Muscle layer of colon (tissue), 2 donors: ENCODE measurements at regions not wholly inside any gene's neighbourhood (a gene's known extent, or its start where the extent isn't known, plus 50 kb on each side); places are given as distances from the start of the nearest gene placed in this dataset.

Experiments
- H3K27ac ChIP-seq: one replicate; pipeline ENCODE4 v1.7.0; 2013; ENCODE audit warnings: low read depth, mild to moderate bottlenecking, low read length, moderate library complexity
- H3K27me3 ChIP-seq, 2 donors: one replicate each; pipeline ENCODE4 v1.7.0; 2013; ENCODE audit warnings: low read length in 2 of 2, mild to moderate bottlenecking in 2 of 2; ENCODE audit not compliant: insufficient read depth in 2 of 2, control insufficient read depth in 1 of 2
- H3K36me3 ChIP-seq: one replicate; pipeline ENCODE4 v1.7.0; 2013; ENCODE audit warnings: mild to moderate bottlenecking, low read length; ENCODE audit not compliant: insufficient read depth
- H3K4me1 ChIP-seq: one replicate; pipeline ENCODE4 v1.7.0; 2013; ENCODE audit warnings: mild to moderate bottlenecking, low read length; ENCODE audit not compliant: insufficient read depth
- H3K4me3 ChIP-seq, 2 donors: one replicate each; pipeline ENCODE4 v1.7.0; 2013; ENCODE audit warnings: low read length in 2 of 2, low read depth in 1 of 2, mild to moderate bottlenecking in 1 of 2, moderate library complexity in 1 of 2
- H3K9ac ChIP-seq: one replicate; pipeline ENCODE4 v1.7.0; 2013; ENCODE audit warnings: low read length
- H3K9me3 ChIP-seq: one replicate; pipeline ENCODE4 v1.7.0; 2013; ENCODE audit warnings: mild to moderate bottlenecking, low read length
- donor health status: abdominal sarcoma.
- donor health status: Adenocarcinoma of cecum.

GRCh38 chr4:107219681-107220080 lies 183.6 kb upstream of the DKK2 start:
- H3K36me3 ChIP-seq: no peaks in the 10 kb centered on the region
- no peaks in the 10 kb centered on the region for H3K27me3 ChIP-seq
- H3K9ac ChIP-seq: no peak overlapping the region
- H3K9me3 ChIP-seq: no peaks in the 10 kb centered on the region
- no peak overlapping the region for H3K4me3 ChIP-seq
- H3K4me1 ChIP-seq: no peaks in the 10 kb centered on the region
- no peak overlapping the region for H3K27ac ChIP-seq

DNA sequence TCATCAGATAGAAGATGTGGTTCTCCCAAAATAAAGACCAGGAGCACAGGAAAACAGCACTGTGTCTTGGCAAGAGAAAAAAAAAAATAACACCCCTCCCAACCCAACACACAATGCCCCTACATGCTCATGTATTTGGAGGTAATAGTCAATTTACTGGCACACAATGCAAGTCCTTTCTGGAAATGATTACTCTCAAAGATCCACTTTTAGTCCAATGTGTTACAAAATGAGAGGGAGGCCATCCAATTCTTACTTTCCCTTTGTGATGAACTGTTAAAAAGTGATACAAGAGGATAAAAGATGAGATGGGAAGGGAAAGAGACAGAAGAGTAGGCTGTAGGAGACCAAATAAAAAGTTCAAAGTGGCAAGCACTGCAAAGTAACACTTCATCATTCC lies 180.3 kb upstream of the DKK2 start:
- H3K27ac ChIP-seq: no peak overlapping the region
- peaks cover 5% of the 10 kb centered on the region for H3K4me1 ChIP-seq
- no peaks in the 10 kb centered on the region for H3K9me3 ChIP-seq
- no peaks in the 10 kb centered on the region for H3K36me3 ChIP-seq
- H3K27me3 ChIP-seq: no peaks in the 10 kb centered on the region
- H3K4me3 ChIP-seq: no peak overlapping the region
- H3K9ac ChIP-seq: no peak overlapping the region

DNA sequence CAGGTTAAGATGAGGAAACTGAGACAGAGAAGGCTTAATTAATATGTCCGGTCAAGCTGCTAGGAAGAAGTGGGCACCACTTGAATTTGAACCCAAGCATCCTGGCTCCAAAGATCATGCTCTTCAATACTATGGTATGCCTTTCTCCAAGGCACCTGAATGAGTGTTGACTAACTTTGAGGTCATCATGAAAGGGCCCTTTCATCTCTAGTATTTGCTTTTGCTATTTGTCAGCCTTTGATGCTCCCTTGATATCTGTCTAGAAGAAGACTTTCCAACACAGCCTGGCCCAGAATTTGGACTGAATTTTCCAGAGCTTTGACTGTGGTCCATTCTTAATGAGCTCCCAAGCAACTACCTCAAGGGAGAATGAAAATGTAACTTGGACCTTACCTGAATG lies 179.1 kb upstream of the DKK2 start:
- no peak overlapping the region for H3K9ac ChIP-seq
- H3K27me3 ChIP-seq: no peaks in the 10 kb centered on the region
- H3K36me3 ChIP-seq: no peaks in the 10 kb centered on the region
- H3K27ac ChIP-seq: no peak overlapping the region
- H3K9me3 ChIP-seq: no peaks in the 10 kb centered on the region
- H3K4me1 ChIP-seq: peaks cover 6% of the 10 kb centered on the region
- H3K4me3 ChIP-seq: no peak overlapping the region

DNA sequence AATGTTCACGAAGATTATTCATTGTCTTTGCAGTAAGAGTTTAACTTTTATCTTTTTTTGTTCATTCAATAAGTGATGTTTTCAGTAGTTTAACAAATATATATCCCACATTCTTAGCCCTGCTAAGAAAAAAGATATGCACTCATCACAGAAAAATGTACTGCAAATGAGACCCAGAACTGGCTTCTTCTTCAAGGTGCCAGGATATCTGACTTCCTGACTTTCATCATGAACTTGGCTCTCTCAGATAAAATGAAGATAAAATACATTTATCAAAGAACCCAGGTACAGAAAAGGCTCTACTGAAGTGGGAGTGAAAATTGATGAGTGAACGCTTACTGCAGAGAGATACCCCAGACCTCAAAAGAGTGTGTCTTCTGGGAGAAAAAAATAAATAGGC lies 177.8 kb upstream of the DKK2 start:
- H3K4me1 ChIP-seq: peaks cover 6% of the 10 kb centered on the region
- H3K27me3 ChIP-seq: no peaks in the 10 kb centered on the region
- H3K9ac ChIP-seq: no peak overlapping the region
- H3K36me3 ChIP-seq: no peaks in the 10 kb centered on the region
- no peak overlapping the region for H3K4me3 ChIP-seq
- no peak overlapping the region for H3K27ac ChIP-seq
- no peaks in the 10 kb centered on the region for H3K9me3 ChIP-seq

GRCh38 chr4:107213410-107213809 lies 177.3 kb upstream of the DKK2 start:
- no peaks in the 10 kb centered on the region for H3K9me3 ChIP-seq
- no peak overlapping the region for H3K27ac ChIP-seq
- no peak overlapping the region for H3K4me3 ChIP-seq
- H3K9ac ChIP-seq: no peak overlapping the region
- H3K4me1 ChIP-seq: peaks cover 6% of the 10 kb centered on the region
- no peaks in the 10 kb centered on the region for H3K36me3 ChIP-seq
- H3K27me3 ChIP-seq: no peaks in the 10 kb centered on the region

- Histone ChIP-seq H3K4me3 (no peak overlapping the region), H3K36me3 (no peaks in the 10 kb centered on the region), H3K27me3 (no peaks in the 10 kb centered on the region), H3K9ac (no peak overlapping the region), H3K9me3 (no peaks in the 10 kb centered on the region), H3K4me1 (peaks cover 6% of the 10 kb centered on the region), H3K27ac (no peak overlapping the region)
These were observed 176.5 kb upstream of the DKK2 start for GRCh38 chr4:107212565-107212964.

DNA sequence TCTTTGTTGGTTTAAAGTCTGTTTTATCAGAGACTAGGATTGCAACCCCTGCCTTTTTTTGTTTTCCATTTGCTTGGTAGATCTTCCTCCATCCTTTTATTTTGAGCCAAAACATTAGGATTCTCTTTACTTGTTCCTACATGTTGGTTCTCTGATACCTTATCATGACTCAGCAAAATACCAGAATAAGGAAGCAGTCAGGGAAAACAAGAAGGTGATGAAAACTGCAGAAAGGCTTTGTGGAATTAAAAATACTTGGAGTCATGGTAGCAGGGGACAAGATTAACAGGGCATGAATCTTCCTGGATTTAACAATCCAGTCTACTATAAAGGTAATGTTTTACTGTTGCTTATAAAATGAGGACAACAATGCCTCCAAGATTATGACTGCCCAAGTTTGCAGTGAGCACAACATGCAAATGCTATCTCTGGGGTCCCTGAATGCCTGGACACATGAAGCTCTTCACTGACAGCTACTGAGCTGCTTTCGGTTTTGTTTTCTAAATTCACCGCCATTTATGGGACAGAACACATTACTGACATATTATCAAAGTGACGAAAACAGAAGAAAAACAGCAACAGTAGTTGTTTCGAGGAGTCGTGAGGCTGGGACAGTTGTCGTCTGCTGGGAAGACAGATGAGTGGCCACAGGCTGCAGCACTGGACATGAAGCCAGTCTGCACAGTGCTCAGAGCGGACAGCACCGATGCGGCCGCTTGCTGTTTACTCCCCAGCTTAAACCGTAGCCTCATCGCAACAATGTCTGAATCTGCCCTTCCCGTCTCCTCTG lies 174.5 kb upstream of the DKK2 start:
- Histone ChIP-seq H3K27me3 (no peaks in the 10 kb centered on the region), H3K9me3 (no peaks in the 10 kb centered on the region), H3K4me3 (peak overlapping the region in 1 of 2 donors; percentile 35), H3K9ac (no peak overlapping the region), H3K36me3 (no peaks in the 10 kb centered on the region), H3K4me1 (peaks cover 6% of the 10 kb centered on the region), H3K27ac (peak overlapping the region; percentile 30)

DNA sequence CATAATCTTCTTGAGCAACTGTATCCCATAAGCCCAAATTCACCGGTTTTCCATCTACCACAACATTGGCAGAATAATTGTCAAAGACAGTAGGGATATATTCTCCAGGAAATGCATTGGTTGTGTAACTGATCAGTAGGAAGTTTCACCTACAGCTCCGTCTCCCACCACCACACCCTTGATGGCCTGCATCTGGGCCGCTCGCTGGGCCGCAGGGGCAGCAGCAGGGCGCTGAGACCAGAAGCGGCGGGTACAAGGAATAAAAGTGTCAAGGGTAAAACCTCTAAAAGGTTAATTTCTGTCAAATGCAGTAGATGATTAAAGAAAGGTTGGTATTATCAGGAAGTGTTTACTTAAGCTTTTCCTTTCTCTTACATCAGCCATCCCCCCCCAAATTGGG lies 167.6 kb upstream of the DKK2 start:
- no peaks in the 10 kb centered on the region for H3K9me3 ChIP-seq
- no peak overlapping the region for H3K4me3 ChIP-seq
- H3K27me3 ChIP-seq: no peaks in the 10 kb centered on the region
- H3K27ac ChIP-seq: peak overlapping the region; percentile 34
- H3K9ac ChIP-seq: no peak overlapping the region
- H3K36me3 ChIP-seq: no peaks in the 10 kb centered on the region
- H3K4me1 ChIP-seq: peaks cover 11% of the 10 kb centered on the region

DNA sequence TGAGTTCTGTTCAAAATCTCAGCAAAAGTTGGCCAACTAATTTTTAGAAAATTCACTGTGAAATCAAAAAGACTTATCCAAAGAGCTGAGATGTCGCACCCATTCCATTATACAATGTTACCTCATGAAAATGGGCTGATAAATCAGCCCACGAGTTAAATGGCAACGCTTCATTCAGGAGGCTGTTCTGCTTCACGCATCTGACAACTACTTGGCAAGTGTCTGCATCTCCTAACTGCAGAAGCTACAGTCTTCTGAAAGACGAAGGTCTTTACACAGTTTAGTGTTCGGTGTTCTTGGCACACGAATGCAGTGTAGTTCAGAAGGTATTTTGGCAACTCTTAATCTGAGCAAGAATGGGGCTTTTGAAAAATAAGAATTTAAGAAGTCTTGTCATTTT lies 166.6 kb upstream of the DKK2 start:
- peak overlapping the region; percentile 63 for H3K27ac ChIP-seq
- H3K9ac ChIP-seq: no peak overlapping the region
- H3K4me1 ChIP-seq: peaks cover 11% of the 10 kb centered on the region

GRCh38 chr4:107197121-107197520 lies 161.0 kb upstream of the DKK2 start:
- H3K27ac ChIP-seq: no peak overlapping the region
- no peak overlapping the region for H3K9ac ChIP-seq
- peaks cover 31% of the 10 kb centered on the region for H3K4me1 ChIP-seq

More for the DNA sequence above, 166.6 kb upstream of the DKK2 start:
- H3K9me3 ChIP-seq: no peaks in the 10 kb centered on the region
- H3K27me3 ChIP-seq: no peaks in the 10 kb centered on the region
- no peaks in the 10 kb centered on the region for H3K36me3 ChIP-seq
- peak overlapping the region in 1 of 2 donors; percentile 19 for H3K4me3 ChIP-seq

GRCh38 chr4:107196312-107196711 lies 160.2 kb upstream of the DKK2 start:
- Histone ChIP-seq H3K36me3 (no peaks in the 10 kb centered on the region), H3K4me3 (no peak overlapping the region), H3K4me1 (peaks cover 28% of the 10 kb centered on the region), H3K9me3 (no peaks in the 10 kb centered on the region), H3K9ac (no peak overlapping the region), H3K27ac (peak overlapping the region; percentile 14), H3K27me3 (no peaks in the 10 kb centered on the region)

More at GRCh38 chr4:107197121-107197520, 161.0 kb upstream of the DKK2 start:
- H3K4me3 ChIP-seq: no peak overlapping the region
- no peaks in the 10 kb centered on the region for H3K36me3 ChIP-seq
- H3K9me3 ChIP-seq: no peaks in the 10 kb centered on the region
- H3K27me3 ChIP-seq: no peaks in the 10 kb centered on the region

DNA sequence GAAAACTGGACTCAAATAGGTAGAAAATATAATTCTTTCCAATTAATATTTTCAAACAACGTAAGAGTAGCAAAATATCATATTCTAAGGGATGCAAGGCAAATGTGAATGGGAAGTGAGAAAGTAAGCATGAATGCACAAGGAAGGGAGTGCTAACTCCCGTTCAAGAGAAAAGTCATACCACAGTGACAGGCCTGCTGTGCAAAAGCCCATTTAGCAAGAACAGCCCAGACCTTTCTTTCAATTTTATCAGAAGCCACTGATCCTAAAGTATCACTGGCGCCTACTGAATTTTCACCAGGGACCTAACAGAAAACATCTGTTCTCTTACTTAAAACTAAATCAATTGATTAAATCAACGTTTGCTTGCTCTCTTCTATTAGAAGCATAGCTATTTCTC lies 157.9 kb upstream of the DKK2 start:
- Histone ChIP-seq H3K9ac (no peak overlapping the region), H3K4me3 (no peak overlapping the region), H3K27me3 (no peaks in the 10 kb centered on the region), H3K36me3 (no peaks in the 10 kb centered on the region), H3K9me3 (no peaks in the 10 kb centered on the region), H3K4me1 (peaks cover 30% of the 10 kb centered on the region), H3K27ac (no peak overlapping the region)
